Thymus (tissue), 11 donors: ENCODE measurements at regions not wholly inside any gene's neighbourhood (a gene's known extent, or its start where the extent isn't known, plus 50 kb on each side); places are given as distances from the start of the nearest gene placed in this dataset.

Experiments
- DNase-seq, 9 donors: peaks; one replicate each; pipeline ENCODE4 v3.0.0-alpha.2; 2013; ENCODE audit warnings: low spot score in 9 of 9, low read depth in 6 of 9, missing footprints in 1 of 9
- H3K27ac ChIP-seq, 2 donors: one replicate each; pipeline ENCODE4 v1.5.1; 2013; ENCODE audit warnings: control low read depth in 1 of 2, low read depth in 1 of 2, low read length in 1 of 2, mild to moderate bottlenecking in 1 of 2, moderate library complexity in 1 of 2
- H3K27me3 ChIP-seq, 2 donors: one replicate each; pipeline ENCODE4 v1.5.1; 2013; ENCODE audit warnings: low read length in 1 of 2; ENCODE audit not compliant: control insufficient read depth in 2 of 2, insufficient read depth in 1 of 2
- H3K36me3 ChIP-seq, 2 donors: one replicate each; pipeline ENCODE4 v1.5.1; 2013; ENCODE audit warnings: low read length in 1 of 2, mild to moderate bottlenecking in 1 of 2, moderate library complexity in 1 of 2; ENCODE audit not compliant: control insufficient read depth in 2 of 2, insufficient read depth in 2 of 2
- H3K4me1 ChIP-seq, 2 donors: one replicate each; pipeline ENCODE4 v1.5.1; 2013; ENCODE audit warnings: low read length in 2 of 2; ENCODE audit not compliant: control insufficient read depth in 2 of 2, insufficient read depth in 2 of 2
- H3K4me3 ChIP-seq, 2 donors: one replicate each; pipeline ENCODE4 v1.5.1; 2013; ENCODE audit warnings: low read length in 2 of 2, control low read depth in 1 of 2, mild to moderate bottlenecking in 1 of 2
- H3K9me3 ChIP-seq, 2 donors: one replicate each; pipeline ENCODE4 v1.5.1; 2013; ENCODE audit warnings: low read length in 1 of 2, mild to moderate bottlenecking in 1 of 2; ENCODE audit not compliant: control insufficient read depth in 2 of 2, insufficient read depth in 1 of 2
- WGBS: extraction: QIAGEN DNeasy Blood & Tissue Kit; methylation state at CpG from one replicate; pipeline ENCODE4 v1.1.7; 2013; 5-methylcytosine and 5-hydroxymethylcytosine counted together
- donor health status: healthy.

- H3K27ac ChIP-seq: no peak overlapping the region
- peaks cover 10 to 23% of the 10 kb centered on the region in 2 donors for H3K27me3 ChIP-seq
- H3K9me3 ChIP-seq: no peaks in the 10 kb centered on the region
- H3K4me3 ChIP-seq: no peak overlapping the region
- H3K4me1 ChIP-seq: no peaks in the 10 kb centered on the region
- no peaks in the 10 kb centered on the region for H3K36me3 ChIP-seq
- 13% methylated on average over 27 of the region's 27 CpGs for WGBS
- no peak for DNase-seq
Observed at GRCh38 chr18:47531717-47532116, 280.3 kb upstream of the SKOR2 start.

GRCh38 chr18:47530695-47531094, 279.2 kb upstream of the SKOR2 start:
- peaks cover 10 to 25% of the 10 kb centered on the region in 2 donors for H3K27me3 ChIP-seq
- H3K4me1 ChIP-seq: no peaks in the 10 kb centered on the region
- no peak for DNase-seq
- H3K9me3 ChIP-seq: no peaks in the 10 kb centered on the region
- H3K4me3 ChIP-seq: no peak overlapping the region
- 91% methylated on average over 3 of the region's 3 CpGs for WGBS
- H3K36me3 ChIP-seq: no peaks in the 10 kb centered on the region
- H3K27ac ChIP-seq: no peak overlapping the region

GRCh38 chr18:47528343-47528742, 276.9 kb upstream of the SKOR2 start:
- Histone ChIP-seq H3K36me3 (no peaks in the 10 kb centered on the region), H3K4me3 (no peak overlapping the region), H3K27ac (no peak overlapping the region), H3K9me3 (no peaks in the 10 kb centered on the region), H3K4me1 (no peaks in the 10 kb centered on the region), H3K27me3 (peaks cover 10 to 25% of the 10 kb centered on the region in 2 donors)
- DNase-seq: no peak
- WGBS: 93% methylated on average over 1 of the region's 1 CpG

- Histone ChIP-seq H3K27ac (no peak overlapping the region), H3K9me3 (no peaks in the 10 kb centered on the region), H3K36me3 (no peaks in the 10 kb centered on the region), H3K27me3 (peaks cover 2 to 9% of the 10 kb centered on the region in 2 donors), H3K4me1 (no peaks in the 10 kb centered on the region), H3K4me3 (no peak overlapping the region)
- WGBS: 73% methylated on average over 24 of the region's 24 CpGs
- DNase-seq: no peak
Observed at GRCh38 chr18:47526147-47526546, 274.7 kb upstream of the SKOR2 start.

- whole genome bisulfite sequencing: 97% methylated on average over 2 of the region's 2 CpGs
- no peak overlapping the region for H3K27ac ChIP-seq
- H3K27me3 ChIP-seq: peaks cover 0 to 2% of the 10 kb centered on the region in 2 donors
- no peak overlapping the region for H3K4me3 ChIP-seq
- no peaks in the 10 kb centered on the region for H3K9me3 ChIP-seq
- H3K36me3 ChIP-seq: no peaks in the 10 kb centered on the region
- no peaks in the 10 kb centered on the region for H3K4me1 ChIP-seq
- no peak for DNase-seq
Observed at GRCh38 chr18:47522359-47522758, 270.9 kb upstream of the SKOR2 start.

GRCh38 chr18:47520263-47520662, 268.8 kb upstream of the SKOR2 start:
- H3K27ac ChIP-seq: no peak overlapping the region
- H3K36me3 ChIP-seq: no peaks in the 10 kb centered on the region
- no peaks in the 10 kb centered on the region for H3K27me3 ChIP-seq
- H3K9me3 ChIP-seq: no peaks in the 10 kb centered on the region
- DNase-seq: no peak
- WGBS: 84% methylated on average over 9 of the region's 9 CpGs
- no peaks in the 10 kb centered on the region for H3K4me1 ChIP-seq
- no peak overlapping the region for H3K4me3 ChIP-seq

GRCh38 chr18:47519706-47520105, 268.2 kb upstream of the SKOR2 start:
- H3K4me1 ChIP-seq: no peaks in the 10 kb centered on the region
- no peak overlapping the region for H3K4me3 ChIP-seq
- H3K27me3 ChIP-seq: no peaks in the 10 kb centered on the region
- DNase-seq: no peak
- H3K9me3 ChIP-seq: no peaks in the 10 kb centered on the region
- H3K36me3 ChIP-seq: no peaks in the 10 kb centered on the region
- H3K27ac ChIP-seq: no peak overlapping the region

GRCh38 chr18:47519277-47519676, 267.8 kb upstream of the SKOR2 start:
- Histone ChIP-seq H3K4me3 (no peak overlapping the region), H3K4me1 (no peaks in the 10 kb centered on the region), H3K27me3 (no peaks in the 10 kb centered on the region), H3K27ac (no peak overlapping the region), H3K36me3 (no peaks in the 10 kb centered on the region), H3K9me3 (no peaks in the 10 kb centered on the region)
- no peak for DNase-seq
- WGBS: 92% methylated on average over 5 of the region's 5 CpGs

GRCh38 chr18:47513614-47514013, 262.2 kb upstream of the SKOR2 start:
- H3K4me3 ChIP-seq: no peak overlapping the region
- H3K4me1 ChIP-seq: no peaks in the 10 kb centered on the region
- H3K9me3 ChIP-seq: no peaks in the 10 kb centered on the region
- no peak overlapping the region for H3K27ac ChIP-seq
- no peak for DNase-seq
- 91% methylated on average over 3 of the region's 3 CpGs for WGBS
- H3K27me3 ChIP-seq: no peaks in the 10 kb centered on the region
- H3K36me3 ChIP-seq: no peaks in the 10 kb centered on the region
